IMR-90 (cell line): ENCODE measurements at regions not wholly inside any gene's neighbourhood (a gene's known extent, or its start where the extent isn't known, plus 50 kb on each side); places are given as distances from the start of the nearest gene placed in this dataset.
"Not testable (repeated sequence)": the region's sequence is repeated elsewhere in the genome, so short reads cannot be mapped to it uniquely, and the experiment has no call there.

Experiments
- ATAC-seq: fragments of 200-7000 bp; cut with Tn5 transposase; 2 replicates; pipeline ENCODE4 v1.9.1; 2020; ENCODE audit warnings: low read depth, mild to moderate bottlenecking, moderate library complexity
- BruUV-seq: library from RNA; stranded (reverse); fragments of 400-500 nt; replicated peaks from 2 replicates; lab custom pipeline; 2021; lab: Mats Ljungman, UMichigan
- CTCF ChIA-PET: fragments of 300-600 bp; formaldehyde crosslinking; extraction: SDS; loops from one replicate; lab custom pipeline; 2021; ENCODE audit warnings: antibody characterized with exemption; lab: Yijun Ruan, JAX
- POLR2A ChIA-PET: fragments of 300-600 bp; sonication (Branson Sonifier 250); formaldehyde crosslinking; loops from one replicate; lab custom pipeline; 2022; ENCODE audit warnings: antibody characterized with exemption; ENCODE audit not compliant: unreplicated experiment; lab: Charles Lee
- DNase-seq: peaks from one replicate; pipeline ENCODE4 v3.0.0; 2013
- H2AFZ ChIP-seq: replicated peaks from 2 replicates; pipeline ENCODE3; 2013; ENCODE audit warnings: low read length, mild to moderate bottlenecking; ENCODE audit not compliant: poor library complexity
- H2AK5ac ChIP-seq: 2 replicates; pipeline ENCODE4 v1.6.1; 2013; ENCODE audit warnings: low read depth, low read length, inconsistent platforms
- H2AK9ac ChIP-seq: replicated peaks from 2 replicates; pipeline ENCODE3; 2013; ENCODE audit warnings: mild to moderate bottlenecking, low read depth, low read length, moderate library complexity; ENCODE audit not compliant: poor library complexity
- H2BK120ac ChIP-seq: 2 replicates; pipeline ENCODE4 v1.6.1; 2013; ENCODE audit warnings: low read depth, low read length, inconsistent platforms
- H2BK15ac ChIP-seq: 3 replicates; pipeline ENCODE4 v1.6.1; 2013; ENCODE audit warnings: low read depth, low read length, inconsistent platforms
- H2BK20ac ChIP-seq: 2 replicates; pipeline ENCODE4 v1.6.1; 2013; ENCODE audit warnings: low read depth, mild to moderate bottlenecking, inconsistent platforms, low read length, moderate library complexity
- H2BK5ac ChIP-seq: 2 replicates; pipeline ENCODE4 v1.6.1; 2013; ENCODE audit warnings: mild to moderate bottlenecking, low read depth, low read length, inconsistent platforms; ENCODE audit not compliant: poor library complexity, severe bottlenecking
- H3K14ac ChIP-seq: replicated peaks from 2 replicates; pipeline ENCODE4 v1.6.1; 2013; ENCODE audit warnings: low read depth, low read length, inconsistent platforms
- H3K18ac ChIP-seq: 2 replicates; pipeline ENCODE4 v1.6.1; 2013; ENCODE audit warnings: low read depth, low read length, control low read depth
- H3K23ac ChIP-seq: 2 replicates; pipeline ENCODE4 v1.6.1; 2013; ENCODE audit warnings: low read depth, low read length, inconsistent platforms
- H3K27ac ChIP-seq: 2 replicates; pipeline ENCODE4 v1.5.1; 2013; ENCODE audit warnings: mild to moderate bottlenecking, control low read depth, low read length; ENCODE audit not compliant: insufficient read depth
- H3K27me3 ChIP-seq: 2 replicates; pipeline ENCODE4 v1.6.1; 2013; ENCODE audit warnings: low read length; ENCODE audit not compliant: control insufficient read depth, insufficient read depth
- H3K36me3 ChIP-seq: 2 replicates; pipeline ENCODE4 v1.6.1; 2013; ENCODE audit warnings: low read length, mixed read lengths; ENCODE audit not compliant: control insufficient read depth, insufficient read depth
- H3K4ac ChIP-seq: 2 replicates; pipeline ENCODE4 v1.6.1; 2013; ENCODE audit warnings: low read depth, low read length, inconsistent platforms
- H3K4me1 ChIP-seq: 2 replicates; pipeline ENCODE4 v1.6.1; 2013; ENCODE audit warnings: low read length, mixed read lengths; ENCODE audit not compliant: control insufficient read depth, insufficient read depth
- H3K4me2 ChIP-seq: 2 replicates; pipeline ENCODE4 v1.6.1; 2013; ENCODE audit warnings: low read depth, mild to moderate bottlenecking, control low read depth, low read length, moderate library complexity
- H3K4me3 ChIP-seq: 2 replicates; pipeline ENCODE4 v1.5.1; 2013; ENCODE audit warnings: low read depth, mild to moderate bottlenecking, control low read depth, low read length, moderate library complexity; ENCODE audit not compliant: insufficient read depth
- H3K56ac ChIP-seq: 2 replicates; pipeline ENCODE4 v1.6.1; 2013; ENCODE audit warnings: low read length, inconsistent platforms; ENCODE audit not compliant: insufficient read depth; ENCODE audit errors: extremely low read depth
- H3K79me1 ChIP-seq, 2 experiments: 2 replicates each; pipeline ENCODE4 v1.6.1; 2013; ENCODE audit warnings: low read length in 2 of 2, inconsistent platforms in 1 of 2, low read depth in 1 of 2
- H3K9ac ChIP-seq: 2 replicates; pipeline ENCODE4 v1.6.1; 2013; ENCODE audit warnings: low read depth, low read length, control low read depth
- H3K9me1 ChIP-seq: 2 replicates; pipeline ENCODE4 v1.6.1; 2013; ENCODE audit warnings: low read length, inconsistent platforms; ENCODE audit not compliant: insufficient read depth
- H3K9me3 ChIP-seq: 2 replicates; pipeline ENCODE4 v1.6.1; 2013; ENCODE audit warnings: low read length; ENCODE audit not compliant: control insufficient read depth, insufficient read depth
- H4K20me1 ChIP-seq: 2 replicates; pipeline ENCODE4 v1.6.1; 2013; ENCODE audit warnings: low read length, inconsistent platforms; ENCODE audit not compliant: insufficient read depth
- H4K5ac ChIP-seq: 2 replicates; pipeline ENCODE4 v1.6.1; 2013; ENCODE audit warnings: mild to moderate bottlenecking, low read depth, low read length, control low read depth
- H4K8ac ChIP-seq, 2 experiments: 2 replicates each; pipeline ENCODE4 v1.6.1; 2013; ENCODE audit warnings: low read depth in 2 of 2, low read length in 2 of 2, control low read depth in 1 of 2, inconsistent platforms in 1 of 2
- H4K91ac ChIP-seq: 2 replicates; pipeline ENCODE4 v1.6.1; 2013; ENCODE audit warnings: low read depth, low read length, inconsistent platforms; ENCODE audit not compliant: insufficient read depth
- WGBS, 2 experiments: methylation state at CpG; one replicate each; pipeline versions ENCODE4 v1.1.5 to v1.1.7; 2013; ENCODE audit warnings: missing lambda C conversion rate in 2 of 2; ENCODE audit not compliant: insufficient read length in 1 of 2; ENCODE audit errors: extremely low coverage in 2 of 2; 5-methylcytosine and 5-hydroxymethylcytosine counted together
- dilution Hi-C: fragments of 300-500 bp; cut with HindIII; formaldehyde crosslinking; loops from one replicate; pipeline ENCODE4 v1.14.3; 2018; ENCODE audit warnings: low sequenced_read_pairs; ENCODE audit not compliant: unreplicated experiment
- in situ Hi-C: fragments of 300-500 bp; cut with MboI; formaldehyde crosslinking; loops from 3 replicates; pipeline ENCODE4 v1.14.3; 2019; ENCODE audit warnings: low sequenced_read_pairs, inconsistent platforms, mixed read lengths
- intact Hi-C: fragments of 100-400 bp; cut with micrococcal nuclease; formaldehyde crosslinking; loops from 2 replicates; pipeline ENCODE4 v1.10.0; 2022

DNA sequence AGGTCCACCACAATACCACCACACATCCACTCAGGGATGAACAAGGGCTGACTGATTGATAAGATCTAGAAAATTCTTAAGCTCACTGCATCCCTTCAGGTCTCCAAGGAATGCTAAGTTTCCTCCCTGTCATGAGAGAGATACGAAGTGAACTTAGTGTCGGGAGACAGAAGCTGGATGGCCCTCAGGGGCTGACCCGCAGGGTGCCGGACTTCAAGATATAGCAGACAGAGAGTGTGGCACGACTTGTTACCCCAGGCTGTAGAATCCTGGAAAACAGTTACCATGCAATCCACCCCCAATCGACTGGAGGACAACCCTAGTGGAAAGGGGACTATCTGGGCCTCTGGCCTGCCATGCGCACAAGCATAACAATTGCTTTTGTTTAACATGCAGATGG lies 1217.5 kb upstream of the ATXN8OS start:
- H3K4me3 ChIP-seq, H4K8ac ChIP-seq, H4K5ac ChIP-seq, H3K4me1 ChIP-seq, H3K23ac ChIP-seq, H3K27ac ChIP-seq, H2AFZ ChIP-seq, DNase-seq, ATAC-seq, H2BK15ac ChIP-seq, H2AK9ac ChIP-seq, H2AK5ac ChIP-seq, H3K9me1 ChIP-seq, H2BK120ac ChIP-seq, H3K4me2 ChIP-seq, H3K36me3 ChIP-seq, H3K56ac ChIP-seq, H2BK20ac ChIP-seq, H3K79me1 ChIP-seq, H4K91ac ChIP-seq, H3K4ac ChIP-seq, H3K9ac ChIP-seq, H4K20me1 ChIP-seq, dilution Hi-C loops, in situ Hi-C loops, BruUV-seq, H3K14ac ChIP-seq, POLR2A ChIA-PET, H3K27me3 ChIP-seq, intact Hi-C loops, H3K18ac ChIP-seq, H2BK5ac ChIP-seq: not testable (repeated sequence)
- peaks cover 13% of the 10 kb centered on the region for H3K9me3 ChIP-seq
- CTCF ChIA-PET = interaction anchor here (1.0 kb wide), 1 partner anchor 13 kb away, joined by 3 read pairs; no protein-coding TSS in a partner anchor
- WGBS, 2 experiments = no CpG with 5 or more reads among the region's 7 CpGs
